Testis (tissue), 2 donors: ENCODE measurements at regions not wholly inside any gene's neighbourhood (a gene's known extent, or its start where the extent isn't known, plus 50 kb on each side); places are given as distances from the start of the nearest gene placed in this dataset.

ENCODE experiments used
- DNase-seq: peaks from one replicate; pipeline ENCODE4 v3.0.0-alpha.2; 2019
- H3K27ac ChIP-seq, 2 donors: fragments of 200-600 bp; sonication (generic); one replicate each; pipeline ENCODE4 v1.5.1; 2019
- H3K27me3 ChIP-seq: fragments of 200-600 bp; sonication (generic); one replicate; pipeline ENCODE4 v1.5.1; 2019
- H3K36me3 ChIP-seq: fragments of 200-600 bp; sonication (generic); one replicate; pipeline ENCODE4 v1.5.1; 2017; ENCODE audit warnings: low read depth; ENCODE audit errors: missing control alignments
- H3K4me1 ChIP-seq: fragments of 200-600 bp; sonication (generic); one replicate; pipeline ENCODE4 v1.5.1; 2019
- H3K4me3 ChIP-seq, 2 donors: fragments of 200-600 bp; sonication (generic); one replicate each; pipeline ENCODE4 v1.5.1; 2017 to 2019
- H3K9me3 ChIP-seq: fragments of 200-600 bp; sonication (generic); one replicate; pipeline ENCODE4 v1.5.1; 2017
- POLR2A ChIP-seq: fragments of 450-650 bp; IDR thresholded peaks from one replicate; pipeline ENCODE4 v1.6.1; 2017; ENCODE audit warnings: antibody characterized with exemption, mild to moderate bottlenecking, moderate library complexity
- WGBS, 2 donors: methylation state at CpG; one replicate each; pipeline ENCODE4 v1.1.5; 2018; 5-methylcytosine and 5-hydroxymethylcytosine counted together
- intact Hi-C: fragments of 100-400 bp; cut with DNase I; formaldehyde crosslinking; loops from one replicate; pipeline ENCODE4 v1.15.1; 2023; ENCODE audit warnings: low total_unique reads
- TF ChIP-seq, protein P1 (sequence below), 3 experiments: fragments of 450-650 bp in 2 of 3; fragments of 200-600 bp in 1 of 3; sonication (generic) in 1 of 3; IDR thresholded peaks; one replicate each; pipeline ENCODE4 v1.5.1; 2016 to 2019; ENCODE audit warnings: antibody characterized with exemption in 3 of 3, mild to moderate bottlenecking in 2 of 3, moderate library complexity in 1 of 3

DNA sequence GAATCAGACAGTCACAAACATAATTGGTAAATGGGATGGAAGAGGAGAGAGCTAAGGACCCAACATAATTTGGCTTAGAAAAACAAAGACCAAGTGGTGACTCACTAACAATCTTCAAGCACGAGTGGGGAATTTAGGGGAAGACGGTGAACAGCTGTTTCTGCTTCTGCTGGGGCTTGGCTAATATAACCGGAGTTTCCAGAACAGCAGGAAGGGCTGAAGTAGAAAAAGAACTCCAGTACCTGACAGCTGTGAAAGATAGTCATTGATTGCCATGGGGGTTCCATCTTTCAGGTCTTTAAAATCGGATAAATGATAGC is 290.9 kb upstream of the LDB2 start:
- Histone ChIP-seq H3K36me3 (no peaks in the 10 kb centered on the region), H3K27me3 (no peaks in the 10 kb centered on the region), H3K9me3 (no peaks in the 10 kb centered on the region), H3K4me3 (no peak overlapping the region), H3K27ac (no peak overlapping the region), H3K4me1 (no peaks in the 10 kb centered on the region)
- intact Hi-C loops, result no loop called here
- peak; percentile 22 for DNase-seq
- no peak for TF ChIP-seq POLR2A
- TF ChIP-seq, protein P1, sequence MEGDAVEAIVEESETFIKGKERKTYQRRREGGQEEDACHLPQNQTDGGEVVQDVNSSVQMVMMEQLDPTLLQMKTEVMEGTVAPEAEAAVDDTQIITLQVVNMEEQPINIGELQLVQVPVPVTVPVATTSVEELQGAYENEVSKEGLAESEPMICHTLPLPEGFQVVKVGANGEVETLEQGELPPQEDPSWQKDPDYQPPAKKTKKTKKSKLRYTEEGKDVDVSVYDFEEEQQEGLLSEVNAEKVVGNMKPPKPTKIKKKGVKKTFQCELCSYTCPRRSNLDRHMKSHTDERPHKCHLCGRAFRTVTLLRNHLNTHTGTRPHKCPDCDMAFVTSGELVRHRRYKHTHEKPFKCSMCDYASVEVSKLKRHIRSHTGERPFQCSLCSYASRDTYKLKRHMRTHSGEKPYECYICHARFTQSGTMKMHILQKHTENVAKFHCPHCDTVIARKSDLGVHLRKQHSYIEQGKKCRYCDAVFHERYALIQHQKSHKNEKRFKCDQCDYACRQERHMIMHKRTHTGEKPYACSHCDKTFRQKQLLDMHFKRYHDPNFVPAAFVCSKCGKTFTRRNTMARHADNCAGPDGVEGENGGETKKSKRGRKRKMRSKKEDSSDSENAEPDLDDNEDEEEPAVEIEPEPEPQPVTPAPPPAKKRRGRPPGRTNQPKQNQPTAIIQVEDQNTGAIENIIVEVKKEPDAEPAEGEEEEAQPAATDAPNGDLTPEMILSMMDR (IDR thresholded peaks at IDR 0.05), result no peak
- WGBS, 2 donors, result 54 to 56% methylated on average over 4 of the region's 4 CpGs

DNA sequence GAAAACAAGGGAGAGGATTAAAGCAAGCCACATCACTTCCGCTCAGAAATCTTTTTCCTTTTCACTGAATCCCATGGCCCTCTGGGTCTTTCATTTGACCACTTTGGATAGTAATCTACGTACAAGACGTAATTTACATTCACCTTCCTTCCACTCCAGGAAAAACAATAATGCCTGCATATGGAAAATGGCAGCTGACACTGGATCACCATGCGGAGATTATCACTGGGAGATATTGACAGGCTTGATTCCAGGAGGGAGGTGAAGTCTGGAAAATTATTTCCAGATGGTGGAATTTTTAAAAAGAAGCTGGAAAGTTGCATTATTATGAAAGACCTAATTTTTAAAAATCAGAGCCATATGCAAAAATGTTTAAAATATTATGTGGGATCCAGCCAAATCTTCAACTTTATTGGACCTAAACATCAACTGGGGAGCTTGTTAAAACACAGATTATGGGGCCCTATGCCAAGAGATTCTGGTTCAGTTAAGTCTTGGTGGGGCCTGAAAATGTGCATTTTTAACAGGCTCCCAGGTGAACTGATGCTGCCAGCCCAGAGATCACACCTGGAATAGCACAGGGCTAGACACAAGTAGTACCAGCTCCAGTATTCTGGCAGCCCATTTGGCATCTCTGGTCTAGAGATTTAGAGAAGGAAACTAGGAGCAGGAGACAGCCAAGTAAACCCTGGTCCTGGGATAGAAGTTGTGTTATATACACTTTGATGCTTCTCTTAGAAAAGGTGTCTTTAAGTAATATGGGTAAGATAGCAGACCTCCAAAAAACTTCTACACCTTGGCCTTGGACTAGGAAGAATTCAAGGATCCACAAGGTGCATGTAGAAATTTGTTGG is 290.3 kb upstream of the LDB2 start:
- H3K4me3 ChIP-seq, result no peak overlapping the region
- intact Hi-C loops, result no loop called here
- no peaks in the 10 kb centered on the region for H3K27me3 ChIP-seq
- 82 to 96% methylated on average over 4 of the region's 4 CpGs for WGBS, 2 donors
- H3K9me3 ChIP-seq, result no peaks in the 10 kb centered on the region
- DNase-seq, result no peak
- no peak overlapping the region for H3K27ac ChIP-seq
- TF ChIP-seq, protein P1 (IDR thresholded peaks at IDR 0.05), result no peak
- no peak for TF ChIP-seq POLR2A
- H3K36me3 ChIP-seq, result no peaks in the 10 kb centered on the region
- no peaks in the 10 kb centered on the region for H3K4me1 ChIP-seq

DNA sequence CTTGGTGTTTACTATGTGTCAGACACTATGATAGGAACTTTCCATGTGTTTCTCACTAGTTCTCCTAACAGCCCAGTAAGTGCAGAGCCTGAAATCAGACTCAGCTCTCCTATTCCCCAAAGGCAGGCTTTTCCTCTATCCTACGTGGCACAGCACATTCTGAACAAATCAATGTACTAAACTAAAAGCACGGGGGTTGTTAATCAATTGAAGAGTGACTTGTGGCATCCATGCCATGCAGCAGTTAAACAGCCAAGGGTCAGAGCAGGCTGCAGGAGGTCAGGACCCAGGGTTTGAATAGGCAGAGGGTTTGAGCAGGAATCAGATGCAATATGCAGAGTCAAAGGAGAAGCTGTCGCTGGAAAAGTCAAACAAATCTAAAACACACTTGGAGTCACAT is 289.7 kb upstream of the LDB2 start:
- Histone ChIP-seq H3K4me1 (no peaks in the 10 kb centered on the region), H3K36me3 (no peaks in the 10 kb centered on the region), H3K27ac (no peak overlapping the region), H3K4me3 (no peak overlapping the region), H3K9me3 (no peaks in the 10 kb centered on the region), H3K27me3 (no peaks in the 10 kb centered on the region)
- intact Hi-C loops, result no loop called here
- TF ChIP-seq, protein P1 (IDR thresholded peaks at IDR 0.05), result no peak
- no peak for TF ChIP-seq POLR2A
- 54 to 68% methylated on average over 3 of the region's 3 CpGs for WGBS, 2 donors
- no peak for DNase-seq

DNA sequence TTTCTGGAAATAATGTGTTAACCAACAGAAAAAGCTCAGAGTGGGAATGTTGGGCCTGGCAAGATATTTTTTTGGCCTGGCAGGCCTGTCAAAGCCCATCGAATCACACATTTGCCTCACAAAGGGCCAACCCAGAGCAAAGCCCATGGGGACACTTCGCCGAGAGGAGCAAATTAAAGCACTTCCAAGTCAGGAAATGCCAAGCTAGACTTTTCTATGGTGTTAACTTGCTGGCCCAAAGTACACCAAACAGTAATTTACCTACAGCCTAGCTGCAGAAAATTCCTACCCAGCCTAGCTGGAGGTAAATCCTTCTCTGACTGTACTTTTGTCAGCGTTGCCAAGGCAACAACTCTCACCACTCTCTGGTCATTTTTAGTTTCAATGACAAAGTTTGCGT is 288.6 kb upstream of the LDB2 start:
- Histone ChIP-seq H3K4me1 (no peaks in the 10 kb centered on the region), H3K4me3 (no peak overlapping the region), H3K9me3 (no peaks in the 10 kb centered on the region), H3K27me3 (no peaks in the 10 kb centered on the region), H3K36me3 (no peaks in the 10 kb centered on the region), H3K27ac (no peak overlapping the region)
- no peak for TF ChIP-seq POLR2A
- TF ChIP-seq, protein P1 (IDR thresholded peaks at IDR 0.05), result no peak
- intact Hi-C loops, result no loop called here
- DNase-seq, result no peak
- 68 to 82% methylated on average over 5 of the region's 5 CpGs for WGBS, 2 donors

DNA sequence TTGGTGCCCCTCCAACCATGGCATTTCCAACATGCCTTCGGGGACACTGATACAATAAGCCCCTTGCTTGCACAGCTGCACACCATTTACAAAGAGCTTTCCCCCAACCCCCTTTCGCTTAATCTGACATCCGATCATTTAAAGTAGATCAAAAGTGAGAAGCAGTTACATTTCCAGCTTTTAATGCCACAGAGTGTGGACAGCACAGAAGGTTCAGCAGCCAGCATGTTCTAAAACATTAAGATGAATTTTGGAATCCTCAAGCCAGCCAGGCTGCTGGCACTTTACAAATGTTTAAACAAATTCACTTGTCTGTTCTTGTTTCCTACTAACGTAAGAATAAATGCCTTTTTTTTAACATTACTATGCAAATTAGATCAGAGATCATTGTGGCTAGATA is 284.4 kb upstream of the LDB2 start:
- Histone ChIP-seq H3K9me3 (no peaks in the 10 kb centered on the region), H3K27ac (no peak overlapping the region), H3K36me3 (no peaks in the 10 kb centered on the region), H3K27me3 (no peaks in the 10 kb centered on the region), H3K4me3 (no peak overlapping the region), H3K4me1 (no peaks in the 10 kb centered on the region)
- no peak for DNase-seq
- no peak for TF ChIP-seq POLR2A
- TF ChIP-seq, protein P1 (IDR thresholded peaks at IDR 0.05), result no peak
- WGBS, 2 donors, result 81 to 83% methylated on average over 4 of the region's 4 CpGs
- intact Hi-C loops, result no loop called here
